ENCODE measurements at regions not wholly inside any gene's neighbourhood (a gene's known extent, or its start where the extent isn't known, plus 50 kb on each side); places are given as distances from the start of the nearest gene placed in this dataset.
A peak's percentile ranks its signal among the peaks of the same experiment; 100 is the strongest.

- H3K4me3 ChIP-seq (ENCODE audit: control insufficient read depth, low read depth, low read length), result no peak overlapping the region
- no peak for TF ChIP-seq CTCF (conservative IDR thresholded peaks at IDR 0.05; ENCODE audit: control insufficient read depth, insufficient read depth, low read depth, low read length)
- DNase-seq (ENCODE audit: low read depth), result peak; percentile 4
These were observed 164.2 kb upstream of the EEPD1 start for GRCh38 chr7:35988818-35989217.

- DNase-seq (ENCODE audit: low read depth), result no peak
- no peak for TF ChIP-seq CTCF (conservative IDR thresholded peaks at IDR 0.05; ENCODE audit: control insufficient read depth, insufficient read depth, low read depth, low read length)
- no peak overlapping the region for H3K4me3 ChIP-seq (ENCODE audit: control insufficient read depth, low read depth, low read length)
These were observed 161.4 kb upstream of the EEPD1 start for GRCh38 chr7:35991511-35992232.

GRCh38 chr7:35992436-35992835, 160.6 kb upstream of the EEPD1 start:
- no peak for TF ChIP-seq CTCF (conservative IDR thresholded peaks at IDR 0.05; ENCODE audit: control insufficient read depth, insufficient read depth, low read depth, low read length)
- no peak for DNase-seq (ENCODE audit: low read depth)
- H3K4me3 ChIP-seq (ENCODE audit: control insufficient read depth, low read depth, low read length), result no peak overlapping the region

- no peak overlapping the region for H3K4me3 ChIP-seq (ENCODE audit: control insufficient read depth, low read depth, low read length)
- DNase-seq (ENCODE audit: low read depth), result no peak
- no peak for TF ChIP-seq CTCF (conservative IDR thresholded peaks at IDR 0.05; ENCODE audit: control insufficient read depth, insufficient read depth, low read depth, low read length)
These were observed 159.9 kb upstream of the EEPD1 start for GRCh38 chr7:35993113-35993512.

- H3K4me3 ChIP-seq (ENCODE audit: control insufficient read depth, low read depth, low read length), result no peak overlapping the region
- TF ChIP-seq CTCF (conservative IDR thresholded peaks at IDR 0.05; ENCODE audit: control insufficient read depth, insufficient read depth, low read depth, low read length), result no peak
- DNase-seq (ENCODE audit: low read depth), result peak; percentile 84
These were observed 159.1 kb upstream of the EEPD1 start for GRCh38 chr7:35993676-35994606.

GRCh38 chr7:35995334-35995733, 157.7 kb upstream of the EEPD1 start:
- DNase-seq (ENCODE audit: low read depth), result no peak
- H3K4me3 ChIP-seq (ENCODE audit: control insufficient read depth, low read depth, low read length), result no peak overlapping the region
- no peak for TF ChIP-seq CTCF (conservative IDR thresholded peaks at IDR 0.05; ENCODE audit: control insufficient read depth, insufficient read depth, low read depth, low read length)
